IMR-90 (cell line): ENCODE measurements at regions not wholly inside any gene's neighbourhood (a gene's known extent, or its start where the extent isn't known, plus 50 kb on each side); places are given as distances from the start of the nearest gene placed in this dataset.

Experiments
- ATAC-seq: fragments of 200-7000 bp; cut with Tn5 transposase; 2 replicates; pipeline ENCODE4 v1.9.1; 2020; ENCODE audit warnings: low read depth, mild to moderate bottlenecking, moderate library complexity
- BruUV-seq: library from RNA; stranded (reverse); fragments of 400-500 nt; replicated peaks from 2 replicates; lab custom pipeline; 2021; lab: Mats Ljungman, UMichigan
- CTCF ChIA-PET: fragments of 300-600 bp; formaldehyde crosslinking; extraction: SDS; loops from one replicate; lab custom pipeline; 2021; ENCODE audit warnings: antibody characterized with exemption; lab: Yijun Ruan, JAX
- POLR2A ChIA-PET: fragments of 300-600 bp; sonication (Branson Sonifier 250); formaldehyde crosslinking; loops from one replicate; lab custom pipeline; 2022; ENCODE audit warnings: antibody characterized with exemption; ENCODE audit not compliant: unreplicated experiment; lab: Charles Lee
- DNase-seq: peaks from one replicate; pipeline ENCODE4 v3.0.0; 2013
- H2AFZ ChIP-seq: replicated peaks from 2 replicates; pipeline ENCODE3; 2013; ENCODE audit warnings: low read length, mild to moderate bottlenecking; ENCODE audit not compliant: poor library complexity
- H2AK5ac ChIP-seq: 2 replicates; pipeline ENCODE4 v1.6.1; 2013; ENCODE audit warnings: low read depth, low read length, inconsistent platforms
- H2AK9ac ChIP-seq: replicated peaks from 2 replicates; pipeline ENCODE3; 2013; ENCODE audit warnings: mild to moderate bottlenecking, low read depth, low read length, moderate library complexity; ENCODE audit not compliant: poor library complexity
- H2BK120ac ChIP-seq: 2 replicates; pipeline ENCODE4 v1.6.1; 2013; ENCODE audit warnings: low read depth, low read length, inconsistent platforms
- H2BK15ac ChIP-seq: 3 replicates; pipeline ENCODE4 v1.6.1; 2013; ENCODE audit warnings: low read depth, low read length, inconsistent platforms
- H2BK20ac ChIP-seq: 2 replicates; pipeline ENCODE4 v1.6.1; 2013; ENCODE audit warnings: low read depth, mild to moderate bottlenecking, inconsistent platforms, low read length, moderate library complexity
- H2BK5ac ChIP-seq: 2 replicates; pipeline ENCODE4 v1.6.1; 2013; ENCODE audit warnings: mild to moderate bottlenecking, low read depth, low read length, inconsistent platforms; ENCODE audit not compliant: poor library complexity, severe bottlenecking
- H3K14ac ChIP-seq: replicated peaks from 2 replicates; pipeline ENCODE4 v1.6.1; 2013; ENCODE audit warnings: low read depth, low read length, inconsistent platforms
- H3K18ac ChIP-seq: 2 replicates; pipeline ENCODE4 v1.6.1; 2013; ENCODE audit warnings: low read depth, low read length, control low read depth
- H3K23ac ChIP-seq: 2 replicates; pipeline ENCODE4 v1.6.1; 2013; ENCODE audit warnings: low read depth, low read length, inconsistent platforms
- H3K27ac ChIP-seq: 2 replicates; pipeline ENCODE4 v1.5.1; 2013; ENCODE audit warnings: mild to moderate bottlenecking, control low read depth, low read length; ENCODE audit not compliant: insufficient read depth
- H3K27me3 ChIP-seq: 2 replicates; pipeline ENCODE4 v1.6.1; 2013; ENCODE audit warnings: low read length; ENCODE audit not compliant: control insufficient read depth, insufficient read depth
- H3K36me3 ChIP-seq: 2 replicates; pipeline ENCODE4 v1.6.1; 2013; ENCODE audit warnings: low read length, mixed read lengths; ENCODE audit not compliant: control insufficient read depth, insufficient read depth
- H3K4ac ChIP-seq: 2 replicates; pipeline ENCODE4 v1.6.1; 2013; ENCODE audit warnings: low read depth, low read length, inconsistent platforms
- H3K4me1 ChIP-seq: 2 replicates; pipeline ENCODE4 v1.6.1; 2013; ENCODE audit warnings: low read length, mixed read lengths; ENCODE audit not compliant: control insufficient read depth, insufficient read depth
- H3K4me2 ChIP-seq: 2 replicates; pipeline ENCODE4 v1.6.1; 2013; ENCODE audit warnings: low read depth, mild to moderate bottlenecking, control low read depth, low read length, moderate library complexity
- H3K4me3 ChIP-seq: 2 replicates; pipeline ENCODE4 v1.5.1; 2013; ENCODE audit warnings: low read depth, mild to moderate bottlenecking, control low read depth, low read length, moderate library complexity; ENCODE audit not compliant: insufficient read depth
- H3K56ac ChIP-seq: 2 replicates; pipeline ENCODE4 v1.6.1; 2013; ENCODE audit warnings: low read length, inconsistent platforms; ENCODE audit not compliant: insufficient read depth; ENCODE audit errors: extremely low read depth
- H3K79me1 ChIP-seq, 2 experiments: 2 replicates each; pipeline ENCODE4 v1.6.1; 2013; ENCODE audit warnings: low read length in 2 of 2, inconsistent platforms in 1 of 2, low read depth in 1 of 2
- H3K9ac ChIP-seq: 2 replicates; pipeline ENCODE4 v1.6.1; 2013; ENCODE audit warnings: low read depth, low read length, control low read depth
- H3K9me1 ChIP-seq: 2 replicates; pipeline ENCODE4 v1.6.1; 2013; ENCODE audit warnings: low read length, inconsistent platforms; ENCODE audit not compliant: insufficient read depth
- H3K9me3 ChIP-seq: 2 replicates; pipeline ENCODE4 v1.6.1; 2013; ENCODE audit warnings: low read length; ENCODE audit not compliant: control insufficient read depth, insufficient read depth
- H4K20me1 ChIP-seq: 2 replicates; pipeline ENCODE4 v1.6.1; 2013; ENCODE audit warnings: low read length, inconsistent platforms; ENCODE audit not compliant: insufficient read depth
- H4K5ac ChIP-seq: 2 replicates; pipeline ENCODE4 v1.6.1; 2013; ENCODE audit warnings: mild to moderate bottlenecking, low read depth, low read length, control low read depth
- H4K8ac ChIP-seq, 2 experiments: 2 replicates each; pipeline ENCODE4 v1.6.1; 2013; ENCODE audit warnings: low read depth in 2 of 2, low read length in 2 of 2, control low read depth in 1 of 2, inconsistent platforms in 1 of 2
- H4K91ac ChIP-seq: 2 replicates; pipeline ENCODE4 v1.6.1; 2013; ENCODE audit warnings: low read depth, low read length, inconsistent platforms; ENCODE audit not compliant: insufficient read depth
- CEBPB ChIP-seq: IDR thresholded peaks from 2 replicates; pipeline ENCODE4 v1.6.1; 2012; ENCODE audit warnings: low read depth, low read length, improper control_type of control experiment
- ELK1 ChIP-seq: fragments of 150-350 bp; IDR thresholded peaks from 2 replicates; pipeline ENCODE4 v1.6.1; 2016; ENCODE audit warnings: low read depth, mild to moderate bottlenecking, low read length, moderate library complexity, borderline replicate concordance
- MAFK ChIP-seq: IDR thresholded peaks from 2 replicates; pipeline ENCODE4 v1.6.1; 2012; ENCODE audit warnings: low read depth, low read length, improper control_type of control experiment
- MAZ ChIP-seq: IDR thresholded peaks from 2 replicates; pipeline ENCODE4 v1.6.1; 2012; ENCODE audit warnings: low read depth, mild to moderate bottlenecking, low read length, improper control_type of control experiment, moderate library complexity, borderline replicate concordance
- MXI1 ChIP-seq: IDR thresholded peaks from 2 replicates; pipeline ENCODE4 v1.6.1; 2012; ENCODE audit warnings: low read depth, mild to moderate bottlenecking, low read length, moderate library complexity, borderline replicate concordance
- NFE2L2 ChIP-seq: fragments of 150-350 bp; IDR thresholded peaks from 2 replicates; pipeline ENCODE4 v1.6.1; 2016; ENCODE audit warnings: low read depth, mild to moderate bottlenecking, low read length
- POLR2A ChIP-seq: IDR thresholded peaks from 2 replicates; pipeline ENCODE4 v1.6.1; 2012; ENCODE audit warnings: mild to moderate bottlenecking, low read depth, low read length
- RAD21 ChIP-seq: IDR thresholded peaks from 2 replicates; pipeline ENCODE4 v1.6.1; 2012; ENCODE audit warnings: low read length, improper control_type of control experiment
- RFX5 ChIP-seq: IDR thresholded peaks from 2 replicates; pipeline ENCODE4 v1.8.0; 2012; ENCODE audit warnings: low read depth, mild to moderate bottlenecking, low read length, moderate library complexity
- SMC3 ChIP-seq: fragments of 150-350 bp; IDR thresholded peaks from 2 replicates; pipeline ENCODE4 v1.6.1; 2016; ENCODE audit warnings: low read depth, mild to moderate bottlenecking, antibody characterized with exemption, low read length, moderate library complexity
- WGBS, 2 experiments: methylation state at CpG; one replicate each; pipeline versions ENCODE4 v1.1.5 to v1.1.7; 2013; ENCODE audit warnings: missing lambda C conversion rate in 2 of 2; ENCODE audit not compliant: insufficient read length in 1 of 2; ENCODE audit errors: extremely low coverage in 2 of 2; 5-methylcytosine and 5-hydroxymethylcytosine counted together
- dilution Hi-C: fragments of 300-500 bp; cut with HindIII; formaldehyde crosslinking; loops from one replicate; pipeline ENCODE4 v1.14.3; 2018; ENCODE audit warnings: low sequenced_read_pairs; ENCODE audit not compliant: unreplicated experiment
- in situ Hi-C: fragments of 300-500 bp; cut with MboI; formaldehyde crosslinking; loops from 3 replicates; pipeline ENCODE4 v1.14.3; 2019; ENCODE audit warnings: low sequenced_read_pairs, inconsistent platforms, mixed read lengths
- intact Hi-C: fragments of 100-400 bp; cut with micrococcal nuclease; formaldehyde crosslinking; loops from 2 replicates; pipeline ENCODE4 v1.10.0; 2022
- TF ChIP-seq, protein P1 (sequence below): conservative IDR thresholded peaks from 2 replicates; pipeline ENCODE4 v1.5.1; 2012; ENCODE audit warnings: mild to moderate bottlenecking, low read depth, low read length, improper control_type of control experiment

- ChIA-PET CTCF (no interaction called here), POLR2A (no interaction called here)
- Histone ChIP-seq H3K4me2 (no peak overlapping the region), H3K4me3 (no peak overlapping the region), H2BK15ac (no peak overlapping the region), H2BK120ac (no peak overlapping the region), H3K27ac (no peak overlapping the region), H3K4ac (no peak overlapping the region), H3K9me3 (no peaks in the 10 kb centered on the region; the same call in 1 of the 2 replicates), H3K14ac (no peak overlapping the region), H3K79me1 (no peaks in the 10 kb centered on the region), H4K91ac (no peak overlapping the region), H3K23ac (no peak overlapping the region), H2AK5ac (no peak overlapping the region), H2BK5ac (no peak overlapping the region), H2BK20ac (no peak overlapping the region), H3K9me1 (no peaks in the 10 kb centered on the region), H3K4me1 (no peaks in the 10 kb centered on the region), H2AK9ac (no peak overlapping the region), H3K36me3 (no peaks in the 10 kb centered on the region), H4K8ac (no peak overlapping the region), H3K56ac (no peak overlapping the region), H2AFZ (no peak overlapping the region), H4K5ac (no peak overlapping the region), H3K27me3 (no peaks in the 10 kb centered on the region), H3K18ac (no peak overlapping the region), H4K20me1 (no peaks in the 10 kb centered on the region), H3K9ac (no peak overlapping the region)
- TF ChIP-seq RAD21: no peak
- no peak for TF ChIP-seq MAZ
- TF ChIP-seq NFE2L2: no peak
- TF ChIP-seq RFX5: no peak
- no peak for TF ChIP-seq ELK1
- no peak for TF ChIP-seq CEBPB
- no peak for TF ChIP-seq SMC3
- TF ChIP-seq POLR2A: no peak
- no peak for TF ChIP-seq MAFK
- TF ChIP-seq, protein P1, sequence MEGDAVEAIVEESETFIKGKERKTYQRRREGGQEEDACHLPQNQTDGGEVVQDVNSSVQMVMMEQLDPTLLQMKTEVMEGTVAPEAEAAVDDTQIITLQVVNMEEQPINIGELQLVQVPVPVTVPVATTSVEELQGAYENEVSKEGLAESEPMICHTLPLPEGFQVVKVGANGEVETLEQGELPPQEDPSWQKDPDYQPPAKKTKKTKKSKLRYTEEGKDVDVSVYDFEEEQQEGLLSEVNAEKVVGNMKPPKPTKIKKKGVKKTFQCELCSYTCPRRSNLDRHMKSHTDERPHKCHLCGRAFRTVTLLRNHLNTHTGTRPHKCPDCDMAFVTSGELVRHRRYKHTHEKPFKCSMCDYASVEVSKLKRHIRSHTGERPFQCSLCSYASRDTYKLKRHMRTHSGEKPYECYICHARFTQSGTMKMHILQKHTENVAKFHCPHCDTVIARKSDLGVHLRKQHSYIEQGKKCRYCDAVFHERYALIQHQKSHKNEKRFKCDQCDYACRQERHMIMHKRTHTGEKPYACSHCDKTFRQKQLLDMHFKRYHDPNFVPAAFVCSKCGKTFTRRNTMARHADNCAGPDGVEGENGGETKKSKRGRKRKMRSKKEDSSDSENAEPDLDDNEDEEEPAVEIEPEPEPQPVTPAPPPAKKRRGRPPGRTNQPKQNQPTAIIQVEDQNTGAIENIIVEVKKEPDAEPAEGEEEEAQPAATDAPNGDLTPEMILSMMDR: no peak
- no peak for TF ChIP-seq MXI1
- ATAC-seq (no peak), DNase-seq (no peak)
- dilution Hi-C loops: no loop called here
- WGBS, 2 experiments: no CpG with 5 or more reads among the region's 3 CpGs
- in situ Hi-C loops: no loop called here
- intact Hi-C loops: no loop called here
- BruUV-seq: no TSS peak
Measured at GRCh38 chrX:121110536-121110935, 63.1 kb downstream of the GLUD2 start.
